ENCODE measurements at regions not wholly inside any gene's neighbourhood (a gene's known extent, or its start where the extent isn't known, plus 50 kb on each side); places are given as distances from the start of the nearest gene placed in this dataset.

GRCh38 chr3:34141841-34142337 is 343.5 kb downstream of the PDCD6IP start:
- H3K36me3 ChIP-seq (replicated peaks) = no peaks in the 10 kb centered on the region
- in situ Hi-C loops (cut with HindIII; ENCODE audit: low pct_ligation_motif_present, low sequenced_read_pairs) = no loop called here
- H3K4me3 ChIP-seq (ENCODE audit: low read depth, low read length) = no peak overlapping the region
- DNase-seq = no peak
- H3K27ac ChIP-seq = no peak overlapping the region
- no peaks in the 10 kb centered on the region for H3K27me3 ChIP-seq (replicated peaks)
- TF ChIP-seq CTCF (IDR thresholded peaks at IDR 0.05; ENCODE audit: low read depth, low read length, missing control alignments) = no peak

GRCh38 chr3:34145796-34146195 is 347.4 kb downstream of the PDCD6IP start:
- in situ Hi-C loops (cut with HindIII; ENCODE audit: low pct_ligation_motif_present, low sequenced_read_pairs) = no loop called here
- no peaks in the 10 kb centered on the region for H3K27me3 ChIP-seq (replicated peaks)
- H3K27ac ChIP-seq = no peak overlapping the region
- no peak for DNase-seq
- H3K4me3 ChIP-seq (ENCODE audit: low read depth, low read length) = no peak overlapping the region
- no peaks in the 10 kb centered on the region for H3K36me3 ChIP-seq (replicated peaks)
- TF ChIP-seq CTCF (IDR thresholded peaks at IDR 0.05; ENCODE audit: low read depth, low read length, missing control alignments) = no peak

GRCh38 chr3:34146596-34146995 is 348.2 kb downstream of the PDCD6IP start:
- no peak overlapping the region for H3K4me3 ChIP-seq (ENCODE audit: low read depth, low read length)
- no peak for DNase-seq
- H3K36me3 ChIP-seq (replicated peaks) = no peaks in the 10 kb centered on the region
- H3K27me3 ChIP-seq (replicated peaks) = no peaks in the 10 kb centered on the region
- in situ Hi-C loops (cut with HindIII; ENCODE audit: low pct_ligation_motif_present, low sequenced_read_pairs) = no loop called here
- no peak overlapping the region for H3K27ac ChIP-seq
- TF ChIP-seq CTCF (IDR thresholded peaks at IDR 0.05; ENCODE audit: low read depth, low read length, missing control alignments) = no peak

GRCh38 chr3:34150992-34151391 is 352.6 kb downstream of the PDCD6IP start:
- in situ Hi-C loops (cut with HindIII; ENCODE audit: low pct_ligation_motif_present, low sequenced_read_pairs) = no loop called here
- Histone ChIP-seq H3K4me3 (ENCODE audit: low read depth, low read length) (no peak overlapping the region), H3K27me3 (replicated peaks) (no peaks in the 10 kb centered on the region), H3K27ac (no peak overlapping the region), H3K36me3 (replicated peaks) (no peaks in the 10 kb centered on the region)
- no peak for TF ChIP-seq CTCF (IDR thresholded peaks at IDR 0.05; ENCODE audit: low read depth, low read length, missing control alignments)
- DNase-seq = no peak

- in situ Hi-C loops (cut with HindIII; ENCODE audit: low pct_ligation_motif_present, low sequenced_read_pairs) = no loop called here
Measured at GRCh38 chr3:34152656-34153055, 354.2 kb downstream of the PDCD6IP start.

More at GRCh38 chr3:34152656-34153055, 354.2 kb downstream of the PDCD6IP start:
- Histone ChIP-seq H3K27ac (no peak overlapping the region), H3K36me3 (replicated peaks) (no peaks in the 10 kb centered on the region), H3K4me3 (ENCODE audit: low read depth, low read length) (no peak overlapping the region), H3K27me3 (replicated peaks) (no peaks in the 10 kb centered on the region)
- TF ChIP-seq CTCF (IDR thresholded peaks at IDR 0.05; ENCODE audit: low read depth, low read length, missing control alignments) = no peak
- no peak for DNase-seq

All from brain microvascular endothelial cell (primary cell).